ENCODE measurements at regions not wholly inside any gene's neighbourhood (a gene's known extent, or its start where the extent isn't known, plus 50 kb on each side); places are given as distances from the start of the nearest gene placed in this dataset.

DNA sequence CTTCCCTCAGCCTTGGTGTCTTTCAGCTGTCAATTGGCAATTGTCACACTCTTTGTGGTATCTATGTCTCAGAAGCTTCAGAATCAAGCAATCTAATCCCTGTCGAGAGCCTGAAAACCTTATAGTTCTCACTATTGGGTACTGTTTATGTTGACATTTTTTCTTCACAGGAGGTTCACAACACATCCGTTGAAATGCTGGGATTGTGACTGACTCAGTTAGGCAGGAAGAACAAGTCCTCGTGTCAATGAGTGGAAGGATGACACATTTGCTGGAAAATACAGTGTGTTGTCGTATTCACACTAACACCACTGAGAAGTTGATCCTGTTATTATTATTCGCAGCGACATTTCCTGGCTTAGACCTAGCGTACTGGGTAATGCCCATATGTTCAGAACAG is 163.9 kb upstream of the CITED2 start:
- TF ChIP-seq POLR2AphosphoS5 (IDR thresholded peaks at IDR 0.05) (no peak), EP300 (conservative IDR thresholded peaks at IDR 0.05; ENCODE audit: poor library complexity, severe bottlenecking) (no peak), RAD21 (conservative IDR thresholded peaks at IDR 0.05) (no peak)
- TF ChIP-seq, protein P1, sequence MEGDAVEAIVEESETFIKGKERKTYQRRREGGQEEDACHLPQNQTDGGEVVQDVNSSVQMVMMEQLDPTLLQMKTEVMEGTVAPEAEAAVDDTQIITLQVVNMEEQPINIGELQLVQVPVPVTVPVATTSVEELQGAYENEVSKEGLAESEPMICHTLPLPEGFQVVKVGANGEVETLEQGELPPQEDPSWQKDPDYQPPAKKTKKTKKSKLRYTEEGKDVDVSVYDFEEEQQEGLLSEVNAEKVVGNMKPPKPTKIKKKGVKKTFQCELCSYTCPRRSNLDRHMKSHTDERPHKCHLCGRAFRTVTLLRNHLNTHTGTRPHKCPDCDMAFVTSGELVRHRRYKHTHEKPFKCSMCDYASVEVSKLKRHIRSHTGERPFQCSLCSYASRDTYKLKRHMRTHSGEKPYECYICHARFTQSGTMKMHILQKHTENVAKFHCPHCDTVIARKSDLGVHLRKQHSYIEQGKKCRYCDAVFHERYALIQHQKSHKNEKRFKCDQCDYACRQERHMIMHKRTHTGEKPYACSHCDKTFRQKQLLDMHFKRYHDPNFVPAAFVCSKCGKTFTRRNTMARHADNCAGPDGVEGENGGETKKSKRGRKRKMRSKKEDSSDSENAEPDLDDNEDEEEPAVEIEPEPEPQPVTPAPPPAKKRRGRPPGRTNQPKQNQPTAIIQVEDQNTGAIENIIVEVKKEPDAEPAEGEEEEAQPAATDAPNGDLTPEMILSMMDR (IDR thresholded peaks at IDR 0.05; ENCODE audit: poor library complexity, severe bottlenecking) = no peak

Data from neural cell (in vitro differentiated cells).